GM12878 (cell line): ENCODE measurements at regions not wholly inside any gene's neighbourhood (a gene's known extent, or its start where the extent isn't known, plus 50 kb on each side); places are given as distances from the start of the nearest gene placed in this dataset.

ENCODE experiments used
- ATAC-seq: fragments of 200-7000 bp; cut with Tn5 transposase; 3 replicates; pipeline ENCODE4 v1.9.1; 2020; ENCODE audit warnings: mild to moderate bottlenecking, moderate library complexity
- BruUV-seq: library from RNA; stranded (reverse); fragments of 400-500 nt; replicated peaks from 2 replicates; lab custom pipeline; 2021; lab: Mats Ljungman, UMichigan
- CTCF ChIA-PET: fragments of 300-600 bp; sonication (Branson Sonifier 250); formaldehyde crosslinking; extraction: SDS; loops from one replicate; lab custom pipeline; 2021; ENCODE audit warnings: inconsistent platforms; lab: Yijun Ruan, JAX
- POLR2A ChIA-PET: fragments of 350-600 bp; formaldehyde crosslinking; extraction: SDS; loops from one replicate; lab custom pipeline; 2021; ENCODE audit warnings: inconsistent platforms; lab: Charles Lee
- RAD21 ChIA-PET: fragments of 300-600 bp; sonication (Branson Sonifier 250); formaldehyde crosslinking; loops from one replicate; lab custom pipeline; 2023; ENCODE audit warnings: antibody characterized with exemption; ENCODE audit not compliant: unreplicated experiment; lab: Charles Lee
- SMC1A ChIA-PET: fragments of 300-600 bp; sonication (Branson Sonifier 250); formaldehyde crosslinking; loops from one replicate; lab custom pipeline; 2023; ENCODE audit not compliant: unreplicated experiment, uncharacterized antibody; lab: Charles Lee
- DNase-seq: peaks from one replicate; pipeline ENCODE4 v3.0.0-alpha.2; 2011; ENCODE audit warnings: low read depth, low spot score
- FAIRE-seq: peaks from 3 replicates; lab custom pipeline; 2011; peaks lifted over from hg19 to GRCh38; lab: Jason Lieb, UNC
- H2AFZ ChIP-seq: 2 replicates; pipeline ENCODE4 v1.6.0; 2011; ENCODE audit warnings: low read depth, low read length, control low read depth; ENCODE audit not compliant: control insufficient read depth
- H3K27ac ChIP-seq: 2 replicates; pipeline ENCODE4 v1.5.1; 2011; ENCODE audit warnings: control low read depth; ENCODE audit not compliant: control insufficient read depth, insufficient read depth
- H3K27me3 ChIP-seq, 2 experiments: replicated peaks in 1 of 2; 2 replicates each; pipeline versions ENCODE4 v1.6.0 to v1.6.1; 2011; ENCODE audit warnings: low read length in 1 of 2; ENCODE audit not compliant: control insufficient read depth in 2 of 2, insufficient read depth in 2 of 2
- H3K36me3 ChIP-seq, 2 experiments: 2 replicates each; pipeline ENCODE4 v1.5.1; 2011; ENCODE audit warnings: low read length in 1 of 2; ENCODE audit not compliant: control insufficient read depth in 2 of 2, insufficient read depth in 2 of 2
- H3K4me1 ChIP-seq: 2 replicates; pipeline ENCODE4 v1.6.1; 2011; ENCODE audit warnings: mild to moderate bottlenecking, low read length, moderate library complexity, mixed read lengths; ENCODE audit not compliant: control insufficient read depth, insufficient read depth
- H3K4me2 ChIP-seq: 2 replicates; pipeline ENCODE4 v1.6.0; 2011; ENCODE audit warnings: control low read depth; ENCODE audit not compliant: control insufficient read depth, insufficient read depth
- H3K4me3 ChIP-seq: fragments of 200-600 bp; sonication (generic); 2 replicates; pipeline ENCODE4 v1.5.1; 2016
- H3K79me2 ChIP-seq: 2 replicates; pipeline ENCODE4 v1.6.0; 2011; ENCODE audit warnings: low read length; ENCODE audit not compliant: control insufficient read depth, insufficient read depth
- H3K9ac ChIP-seq: 2 replicates; pipeline ENCODE4 v1.8.0; 2011; ENCODE audit warnings: low read length, control low read depth, mixed read lengths; ENCODE audit not compliant: control insufficient read depth, insufficient read depth
- H3K9me3 ChIP-seq: replicated peaks from 3 replicates; pipeline ENCODE4 v1.5.1; 2011; ENCODE audit warnings: mild to moderate bottlenecking, low read length; ENCODE audit not compliant: control insufficient read depth, insufficient read depth
- H4K20me1 ChIP-seq: 2 replicates; pipeline ENCODE4 v1.6.0; 2011; ENCODE audit not compliant: control insufficient read depth, insufficient read depth
- FOXM1 ChIP-seq: IDR thresholded peaks from 2 replicates; pipeline ENCODE4 v1.6.1; 2012; ENCODE audit warnings: low read depth, mild to moderate bottlenecking, inconsistent platforms, low read length, moderate library complexity
- IKZF2 ChIP-seq, 2 experiments: fragments of 450-650 bp; IDR thresholded peaks; 2 replicates each; pipeline ENCODE4 v1.6.1; 2017; ENCODE audit warnings: mild to moderate bottlenecking in 2 of 2, moderate library complexity in 2 of 2
- JUNB ChIP-seq: IDR thresholded peaks from 2 replicates; pipeline ENCODE4 v1.6.1; 2016; ENCODE audit warnings: antibody characterized with exemption, mild to moderate bottlenecking
- NFYB ChIP-seq: IDR thresholded peaks from 2 replicates; pipeline ENCODE4 v1.6.1; 2011; ENCODE audit warnings: low read depth, mild to moderate bottlenecking, low read length, improper control_type of control experiment, moderate library complexity; ENCODE audit not compliant: insufficient read depth
- NR2F1 ChIP-seq: fragments of 450-650 bp; conservative IDR thresholded peaks from 2 replicates; pipeline ENCODE4 v1.6.1; 2017; ENCODE audit warnings: mild to moderate bottlenecking
- RUNX3 ChIP-seq: IDR thresholded peaks from 2 replicates; pipeline ENCODE4 v1.6.1; 2012; ENCODE audit warnings: low read length, inconsistent platforms
- SUPT20H ChIP-seq: IDR thresholded peaks from 2 replicates; pipeline ENCODE4 v1.6.1; 2011; ENCODE audit warnings: low read depth, mild to moderate bottlenecking, low read length, moderate library complexity, borderline replicate concordance; ENCODE audit not compliant: control insufficient read depth
- WGBS: methylation state at CpG from one replicate; pipeline ENCODE4 v1.1.6; 2016; ENCODE audit warnings: low lambda C conversion rate; ENCODE audit not compliant: insufficient replicate concordance, insufficient coverage; ENCODE audit errors: missing lambda C conversion rate; 5-methylcytosine and 5-hydroxymethylcytosine counted together
- in situ Hi-C: fragments of 300-500 bp; cut with MboI; formaldehyde crosslinking; loops from 9 replicates; pipeline ENCODE4 v1.14.3; 2018; ENCODE audit warnings: mixed read lengths
- intact Hi-C: fragments of 100-400 bp; cut with micrococcal nuclease; formaldehyde crosslinking; loops from one replicate; pipeline ENCODE4 v1.14.2; 2022; ENCODE audit not compliant: unreplicated experiment
- TF ChIP-seq, protein P1 (sequence below): fragments of 450-650 bp; IDR thresholded peaks from 2 replicates; pipeline ENCODE4 v1.6.1; 2016; ENCODE audit warnings: mild to moderate bottlenecking

GRCh38 chr6:120965814-120966213 lies 368.5 kb downstream of the TBC1D32 start:
- no peak overlapping the region for H3K4me2 ChIP-seq
- FAIRE-seq = no peak
- ChIA-PET CTCF (no interaction called here), SMC1A (interaction anchor here (1.0 to 1.3 kb wide), 2 partner anchors 24 to 27 kb away, joined by 3 to 9 read pairs; no protein-coding TSS in a partner anchor), RAD21 (interaction anchor here (1.3 kb wide), 1 partner anchor 20 kb away, joined by 3 read pairs; no protein-coding TSS in a partner anchor), POLR2A (no interaction called here)
- ATAC-seq = peak; percentile 90
- no peaks in the 10 kb centered on the region for H3K4me1 ChIP-seq
- no peak overlapping the region for H2AFZ ChIP-seq
- H3K4me3 ChIP-seq = no peak overlapping the region
- no TSS peak for BruUV-seq
- H3K27me3 ChIP-seq = no peaks in the 10 kb centered on the region
- DNase-seq = no peak
- no peak overlapping the region for H3K27ac ChIP-seq
- H4K20me1 ChIP-seq = no peaks in the 10 kb centered on the region
- in situ Hi-C loops = no loop called here
- intact Hi-C loops = no loop called here
- H3K79me2 ChIP-seq = no peaks in the 10 kb centered on the region
- no peak overlapping the region for H3K9ac ChIP-seq
- TF ChIP-seq FOXM1 = no peak
- TF ChIP-seq SUPT20H = no peak
- peak; percentile 26; the same call in 1 of the 2 replicates for TF ChIP-seq RUNX3
- TF ChIP-seq JUNB = peak; percentile 71
- TF ChIP-seq, protein P1, sequence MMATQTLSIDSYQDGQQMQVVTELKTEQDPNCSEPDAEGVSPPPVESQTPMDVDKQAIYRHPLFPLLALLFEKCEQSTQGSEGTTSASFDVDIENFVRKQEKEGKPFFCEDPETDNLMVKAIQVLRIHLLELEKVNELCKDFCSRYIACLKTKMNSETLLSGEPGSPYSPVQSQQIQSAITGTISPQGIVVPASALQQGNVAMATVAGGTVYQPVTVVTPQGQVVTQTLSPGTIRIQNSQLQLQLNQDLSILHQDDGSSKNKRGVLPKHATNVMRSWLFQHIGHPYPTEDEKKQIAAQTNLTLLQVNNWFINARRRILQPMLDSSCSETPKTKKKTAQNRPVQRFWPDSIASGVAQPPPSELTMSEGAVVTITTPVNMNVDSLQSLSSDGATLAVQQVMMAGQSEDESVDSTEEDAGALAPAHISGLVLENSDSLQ = peak; percentile 42; the same call in 1 of the 2 replicates
- TF ChIP-seq NFYB = peak; percentile 44; the same call in 1 of the 2 replicates
- TF ChIP-seq IKZF2 (IDR thresholded peaks at IDR 0.05) = 0 out of 4 replicates have a peak, but pooled peaks of 1 of the 2 experiments have one; percentile 12
- 0 out of 2 replicates have a peak, but pooled peaks have one; percentile 3 for TF ChIP-seq NR2F1
- H3K9me3 ChIP-seq = no peaks in the 10 kb centered on the region
- H3K36me3 ChIP-seq = no peaks in the 10 kb centered on the region
- WGBS = 10% methylated on average over 3 of the region's 3 CpGs
